HG03439 (cell line): ENCODE measurements at regions not wholly inside any gene's neighbourhood (a gene's known extent, or its start where the extent isn't known, plus 50 kb on each side); places are given as distances from the start of the nearest gene placed in this dataset.

Source experiments
- ATAC-seq: cut with Tn5 transposase; IDR thresholded peaks from one replicate; pipeline ENCODE4 v1.9.1; 2021; ENCODE audit warnings: mild to moderate bottlenecking, moderate library complexity; ENCODE audit not compliant: unreplicated experiment

GRCh38 chr18:39403121-39403520 lies 1837.5 kb upstream of the CELF4 start:
- ATAC-seq = no peak

GRCh38 chr18:39399662-39400061 lies 1834.1 kb upstream of the CELF4 start:
- no peak for ATAC-seq

- no peak for ATAC-seq
Observed at GRCh38 chr18:39396168-39396567, 1830.6 kb upstream of the CELF4 start.

- no peak for ATAC-seq
Observed at GRCh38 chr18:39389800-39390379, 1824.3 kb upstream of the CELF4 start.

GRCh38 chr18:39380866-39381265 lies 1815.3 kb upstream of the CELF4 start:
- no peak for ATAC-seq

- no peak for ATAC-seq
Observed at GRCh38 chr18:39380186-39380725, 1814.7 kb upstream of the CELF4 start.

GRCh38 chr18:39375066-39375465 lies 1809.5 kb upstream of the CELF4 start:
- ATAC-seq = no peak

GRCh38 chr18:39371996-39372395 lies 1806.4 kb upstream of the CELF4 start:
- ATAC-seq = no peak

- ATAC-seq = no peak
Observed at GRCh38 chr18:39366656-39367055, 1801.1 kb upstream of the CELF4 start.

- no peak for ATAC-seq
Observed at GRCh38 chr18:39365836-39366485, 1800.4 kb upstream of the CELF4 start.

- ATAC-seq = no peak
Observed at GRCh38 chr18:39360072-39360471, 1794.5 kb upstream of the CELF4 start.

- no peak for ATAC-seq
Observed at GRCh38 chr18:39359636-39360035, 1794.0 kb upstream of the CELF4 start.

- ATAC-seq = no peak
Observed at GRCh38 chr18:39350945-39351344, 1785.3 kb upstream of the CELF4 start.

GRCh38 chr18:39349801-39350200 lies 1784.2 kb upstream of the CELF4 start:
- no peak for ATAC-seq

- no peak for ATAC-seq
Observed at GRCh38 chr18:39348757-39349156, 1783.2 kb upstream of the CELF4 start.

- no peak for ATAC-seq
Observed at GRCh38 chr18:39347701-39348100, 1782.1 kb upstream of the CELF4 start.

GRCh38 chr18:39346916-39347315 lies 1781.3 kb upstream of the CELF4 start:
- no peak for ATAC-seq

- ATAC-seq = no peak
Observed at GRCh38 chr18:39345321-39345720, 1779.7 kb upstream of the CELF4 start.

- ATAC-seq = no peak
Observed at GRCh38 chr18:39344487-39344886, 1778.9 kb upstream of the CELF4 start.

GRCh38 chr18:39341129-39341528 lies 1775.5 kb upstream of the CELF4 start:
- no peak for ATAC-seq

GRCh38 chr18:39340418-39340817 lies 1774.8 kb upstream of the CELF4 start:
- no peak for ATAC-seq

- ATAC-seq = no peak
Observed at GRCh38 chr18:39329496-39330275, 1764.1 kb upstream of the CELF4 start.
